ENCODE measurements at regions not wholly inside any gene's neighbourhood (a gene's known extent, or its start where the extent isn't known, plus 50 kb on each side); places are given as distances from the start of the nearest gene placed in this dataset.

DNA sequence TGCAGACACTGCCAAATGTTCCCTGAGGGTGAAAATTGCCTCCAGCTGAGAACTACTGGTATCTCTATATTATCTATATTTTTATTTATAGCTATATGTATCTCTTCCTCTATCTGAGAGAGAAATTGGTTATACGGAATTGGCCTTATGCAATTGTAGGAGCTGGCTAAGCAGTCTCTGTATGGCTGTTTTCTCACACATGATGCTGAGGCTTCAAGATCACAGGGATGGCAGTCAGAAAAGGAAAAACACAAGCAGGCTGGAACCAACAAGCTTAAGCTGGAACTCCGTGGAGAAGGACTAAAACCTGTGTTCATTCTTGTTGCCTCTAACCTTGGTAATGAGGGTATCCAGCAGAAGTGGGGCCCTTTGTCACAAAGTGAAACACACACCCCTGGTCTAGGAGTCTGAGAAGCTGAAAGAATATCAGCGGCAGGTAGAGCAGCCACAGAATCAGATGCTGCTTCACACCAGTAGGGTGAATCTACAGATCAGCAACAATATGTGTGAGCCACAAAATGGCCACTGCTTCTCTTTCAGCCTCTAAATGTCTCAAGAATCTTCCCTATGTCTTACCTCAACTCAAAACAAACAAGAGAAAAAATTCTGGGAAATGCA is 166.5 kb upstream of the PPP1R2C start:
- DNase-seq (ENCODE audit: low read depth, low spot score) = no peak

DNA sequence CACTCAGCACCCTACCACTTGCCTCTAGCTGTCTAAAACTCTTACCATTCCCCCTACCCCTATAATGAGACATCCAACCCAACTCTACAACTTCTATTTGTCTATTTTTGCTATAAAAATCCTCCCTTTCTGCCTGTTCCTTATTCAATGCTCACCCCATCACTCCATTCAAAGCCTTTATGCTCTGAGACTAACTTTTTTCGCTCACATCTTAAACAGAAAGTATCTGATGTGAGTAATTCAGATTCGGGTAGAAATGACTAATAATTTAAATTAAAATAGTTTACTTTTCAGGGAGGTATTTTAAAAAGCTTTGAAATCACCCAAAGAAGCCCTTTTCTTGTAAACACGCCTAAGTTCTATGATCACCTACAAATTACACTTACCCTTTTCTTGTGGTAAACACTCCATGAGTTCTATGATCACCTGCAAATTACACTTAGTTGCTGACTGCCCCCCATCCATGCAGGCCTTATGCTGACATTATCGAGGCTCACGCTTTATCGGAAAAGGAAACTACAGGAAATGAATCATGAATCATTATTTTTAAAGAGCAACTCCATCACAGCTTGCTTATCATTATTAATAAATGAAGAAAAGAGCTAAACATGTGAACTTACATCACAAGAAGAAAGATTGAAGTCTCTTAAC is 168.7 kb upstream of the PPP1R2C start:
- DNase-seq (ENCODE audit: low read depth, low spot score) = no peak

GRCh38 chrX:42948723-42949657 is 171.0 kb upstream of the PPP1R2C start:
- DNase-seq (ENCODE audit: low read depth, low spot score) = no peak

DNA sequence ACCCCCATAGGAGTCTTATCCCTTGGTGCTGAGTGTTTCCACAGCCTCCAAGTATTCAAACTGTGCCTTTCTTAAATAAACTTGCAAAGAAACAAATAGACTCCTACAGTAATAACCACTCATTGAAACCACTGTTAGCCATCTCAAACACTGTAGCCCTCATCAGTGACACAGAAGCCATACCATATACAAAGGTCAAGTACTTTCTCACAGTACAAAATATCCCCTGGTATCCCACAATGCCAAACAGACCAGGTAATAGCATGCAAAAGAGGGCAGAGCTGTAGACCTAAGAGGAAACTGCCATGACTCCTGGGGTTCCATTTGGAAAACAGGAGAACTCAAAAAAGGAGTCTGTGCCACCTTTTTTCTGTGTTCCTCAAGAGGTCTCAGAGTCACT is 173.8 kb upstream of the PPP1R2C start:
- DNase-seq (ENCODE audit: low read depth, low spot score) = no peak

DNA sequence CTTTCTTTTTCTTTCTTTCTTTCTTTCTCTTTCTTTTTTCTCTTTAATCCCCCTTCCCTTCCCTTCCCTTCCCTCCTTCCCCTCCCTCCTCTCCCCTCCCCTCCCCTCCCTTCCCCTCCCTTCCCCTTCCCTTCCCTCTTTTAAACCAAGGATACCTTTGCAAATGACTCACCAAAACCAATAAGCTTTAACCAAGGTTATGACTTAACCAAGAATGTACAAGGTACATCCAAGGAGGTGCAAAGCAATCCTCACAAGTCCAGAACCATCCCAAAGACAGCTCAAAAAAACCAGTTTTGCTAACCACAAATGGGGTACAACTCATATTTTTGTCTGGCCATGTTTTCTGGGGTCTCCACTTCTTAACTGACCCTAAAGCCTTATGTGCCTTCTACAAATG is 174.7 kb upstream of the PPP1R2C start:
- no peak for DNase-seq (ENCODE audit: low read depth, low spot score)

DNA sequence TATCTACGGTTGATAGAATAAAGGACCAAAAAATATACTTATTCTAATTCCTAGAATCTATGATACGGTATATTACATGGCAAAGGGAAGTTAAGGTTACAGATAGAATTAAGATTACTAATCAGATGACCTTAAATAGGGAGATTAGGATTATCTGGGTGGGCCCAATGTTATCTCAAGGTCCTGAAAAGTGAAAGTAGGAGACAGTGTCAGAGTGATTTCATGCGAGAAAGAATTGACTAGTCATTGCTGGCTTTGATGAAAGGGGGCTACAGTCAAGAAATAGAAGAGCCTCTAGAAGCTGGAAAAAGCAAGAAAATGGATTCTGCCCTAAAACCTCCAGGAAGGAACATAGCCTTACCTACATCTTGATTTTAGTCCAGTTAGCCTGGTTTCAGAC is 176.9 kb upstream of the PPP1R2C start:
- DNase-seq (ENCODE audit: low read depth, low spot score) = no peak

- no peak for DNase-seq (ENCODE audit: low read depth, low spot score)
These were observed 177.4 kb upstream of the PPP1R2C start for GRCh38 chrX:42955349-42955748.

DNA sequence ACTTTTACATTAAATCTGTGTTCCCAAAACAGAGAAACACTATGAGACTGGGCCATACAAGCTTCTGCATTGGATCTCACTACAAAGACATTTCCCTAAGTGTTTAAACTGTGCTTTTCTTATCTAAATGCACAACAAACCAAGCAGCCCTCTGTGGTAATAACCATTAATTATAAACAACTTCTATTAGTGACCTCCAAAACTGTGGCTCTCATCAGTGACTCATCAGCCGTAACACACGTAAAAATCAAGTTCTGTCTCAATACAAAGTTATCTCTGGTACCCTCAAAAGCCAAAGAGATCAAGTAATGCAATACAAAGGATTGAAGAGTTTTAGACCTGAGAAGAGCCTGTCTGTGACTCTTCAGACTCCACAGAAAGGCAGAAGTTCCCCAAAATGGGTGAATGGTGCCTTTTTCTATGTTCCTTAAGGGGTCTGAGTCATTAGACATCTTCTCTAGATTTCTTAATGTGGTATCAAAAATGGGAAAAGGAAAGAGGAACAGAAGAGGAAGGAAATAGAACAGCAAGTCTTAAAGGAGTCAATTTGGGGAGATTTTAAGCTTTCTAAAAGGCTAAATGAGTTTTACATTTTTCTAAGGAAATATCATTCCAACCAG is 189.8 kb upstream of the PPP1R2C start:
- DNase-seq (ENCODE audit: low read depth, low spot score) = no peak

- no peak for DNase-seq (ENCODE audit: low read depth, low spot score)
These were observed 195.4 kb upstream of the PPP1R2C start for GRCh38 chrX:42973321-42973720.

GRCh38 chrX:42975906-42976305 is 197.9 kb upstream of the PPP1R2C start:
- no peak for DNase-seq (ENCODE audit: low read depth, low spot score)

DNA sequence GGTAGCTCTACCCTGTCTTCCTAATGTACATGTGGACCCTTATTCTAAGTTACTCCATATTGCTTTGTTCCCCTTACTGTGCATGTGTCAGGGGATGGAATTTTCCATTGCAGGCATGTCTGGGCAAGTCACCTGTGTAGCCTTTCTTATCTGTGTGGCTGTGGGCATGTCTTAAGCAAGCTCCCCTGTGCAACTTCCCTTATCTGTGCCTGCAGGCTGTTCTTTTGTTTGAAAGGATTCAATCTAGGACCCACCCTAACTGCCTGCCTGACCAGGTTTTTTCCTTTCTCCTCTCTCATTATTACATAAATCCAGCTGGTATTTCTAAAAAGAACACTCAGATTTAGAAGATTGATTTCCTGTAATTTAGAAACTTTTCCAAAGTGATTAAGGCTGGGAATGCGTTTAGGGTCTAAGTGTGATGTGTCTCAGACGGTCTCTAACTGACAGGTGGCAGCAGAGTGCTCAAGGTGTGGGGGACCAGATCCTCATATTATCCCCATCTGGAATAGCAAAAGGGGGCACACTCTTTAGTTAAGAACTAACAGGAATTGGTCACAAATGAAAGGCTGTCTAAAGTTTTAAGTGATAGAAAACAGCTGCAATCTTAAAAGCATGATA is 198.9 kb upstream of the PPP1R2C start:
- DNase-seq (ENCODE audit: low read depth, low spot score) = no peak

DNA sequence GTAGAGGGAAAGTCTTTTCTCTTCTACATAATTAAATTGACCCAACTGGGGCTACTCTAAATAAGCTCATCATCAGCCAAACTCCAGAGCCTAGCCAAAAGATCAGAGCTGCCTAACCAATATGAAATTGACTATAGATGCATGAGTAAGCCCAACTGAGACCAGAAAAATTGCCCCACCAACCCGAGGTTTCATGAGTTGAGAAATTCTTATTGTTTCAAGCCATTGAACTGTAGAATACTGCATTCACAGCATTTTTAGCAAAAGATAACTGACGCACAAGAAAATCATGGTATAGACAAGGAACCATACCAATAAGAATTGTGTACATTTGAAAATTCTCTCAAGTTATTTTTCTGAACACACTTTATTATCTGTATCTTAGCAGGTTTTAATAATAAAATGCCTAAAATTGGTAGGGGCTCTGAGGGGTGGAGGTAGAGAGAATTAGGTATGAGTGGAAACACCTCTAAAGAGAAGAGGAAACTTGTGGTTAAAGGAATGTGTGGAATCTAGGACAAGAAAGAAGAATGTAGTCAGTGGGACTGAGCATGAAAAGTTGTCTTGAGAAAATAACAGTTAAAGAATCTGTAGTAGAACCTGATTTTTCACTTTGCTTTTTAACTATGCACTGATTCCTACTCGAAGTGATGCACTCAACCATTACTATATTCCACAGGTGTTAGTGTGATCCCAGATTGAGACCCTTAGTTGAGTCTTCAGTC is 200.9 kb upstream of the PPP1R2C start:
- peak; percentile 18 for DNase-seq (ENCODE audit: low read depth, low spot score)

DNA sequence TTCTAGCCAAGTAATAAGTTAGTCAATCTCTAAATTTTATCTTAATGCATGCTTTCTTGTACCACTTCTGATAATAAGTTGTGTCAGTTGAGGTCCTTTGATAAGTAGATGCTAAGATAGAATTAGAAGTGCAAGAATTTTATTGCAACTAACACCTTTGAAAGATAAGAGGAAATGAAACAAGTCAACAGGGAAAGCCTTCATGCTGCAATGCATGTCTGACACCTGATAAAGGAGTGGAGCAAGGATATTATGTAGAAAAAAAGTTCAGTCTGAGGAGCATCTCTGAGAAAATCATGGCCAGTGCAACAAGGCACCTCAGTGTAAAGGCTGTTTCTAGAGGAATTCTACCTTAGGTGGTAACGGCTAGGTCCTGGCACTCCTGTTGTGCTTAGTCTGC is 210.7 kb upstream of the PPP1R2C start:
- no peak for DNase-seq (ENCODE audit: low read depth, low spot score)

- DNase-seq (ENCODE audit: low read depth, low spot score) = no peak
These were observed 214.4 kb upstream of the PPP1R2C start for GRCh38 chrX:42992199-42992943.

GRCh38 chrX:42996861-42997260 is 218.9 kb upstream of the PPP1R2C start:
- DNase-seq (ENCODE audit: low read depth, low spot score) = no peak

GRCh38 chrX:43000121-43000520 is 222.2 kb upstream of the PPP1R2C start:
- no peak for DNase-seq (ENCODE audit: low read depth, low spot score)

DNA sequence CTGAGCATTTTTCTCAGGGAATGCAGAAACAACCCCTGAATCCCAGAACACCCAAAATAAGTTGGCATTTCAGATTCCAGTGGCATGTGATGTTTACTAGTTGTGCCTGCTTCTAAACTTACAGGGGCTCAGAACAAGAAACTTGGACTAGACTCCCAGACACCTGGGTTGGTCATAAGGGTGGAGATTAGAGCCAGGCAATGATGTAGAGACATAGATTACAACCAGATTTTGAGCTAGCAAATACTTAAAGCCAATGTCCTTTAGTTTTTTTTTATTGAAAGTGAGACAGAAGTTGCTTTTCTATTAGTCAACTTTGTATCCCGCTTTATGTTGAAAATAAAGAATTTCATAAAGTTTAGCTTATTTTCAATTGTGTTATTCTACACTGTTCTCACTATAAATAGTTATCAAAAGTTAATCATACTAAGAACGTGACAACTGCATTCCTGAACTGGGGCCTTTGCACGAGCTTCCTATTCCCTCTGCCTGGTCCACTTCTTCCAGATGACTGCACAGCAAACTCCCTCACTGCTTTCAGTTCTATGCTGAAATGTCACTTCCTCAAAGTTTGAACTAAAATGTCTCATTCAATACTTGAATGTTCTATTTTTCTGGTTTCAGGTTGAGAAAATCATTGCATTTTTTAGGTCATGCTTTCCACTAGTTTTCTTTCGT is 224.7 kb upstream of the PPP1R2C start:
- DNase-seq (ENCODE audit: low read depth, low spot score) = no peak

GRCh38 chrX:43003204-43003565 is 225.2 kb upstream of the PPP1R2C start:
- DNase-seq (ENCODE audit: low read depth, low spot score) = no peak

GRCh38 chrX:43003939-43004338 is 226.0 kb upstream of the PPP1R2C start:
- DNase-seq (ENCODE audit: low read depth, low spot score) = no peak

- DNase-seq (ENCODE audit: low read depth, low spot score) = no peak
These were observed 227.6 kb upstream of the PPP1R2C start for GRCh38 chrX:43005561-43005960.
